ENCODE measurements at regions not wholly inside any gene's neighbourhood (a gene's known extent, or its start where the extent isn't known, plus 50 kb on each side); places are given as distances from the start of the nearest gene placed in this dataset.
"Not testable (repeated sequence)": the region's sequence is repeated elsewhere in the genome, so short reads cannot be mapped to it uniquely, and the experiment has no call there.

- H3K4me3 ChIP-seq = no peak overlapping the region
- in situ Hi-C loops (cut with MboI; ENCODE audit: low sequenced_read_pairs) = loop anchor here (5.0 to 25.0 kb wide), 2 partner anchors 85 to 605 kb away; no protein-coding TSS in a partner anchor
- H3K27me3 ChIP-seq (ENCODE audit: low read depth) = no peaks in the 10 kb centered on the region
- no peaks in the 10 kb centered on the region for H3K9me3 ChIP-seq
- peak; percentile 90 to 94 for DNase-seq (ENCODE audit: low spot score in 2 of 2)
- peaks cover 32% of the 10 kb centered on the region for H3K4me1 ChIP-seq
- no peaks in the 10 kb centered on the region for H3K36me3 ChIP-seq (replicated peaks)
These were observed 91.7 kb upstream of the CXorf66 start for GRCh38 chrX:140057001-140057411.

GRCh38 chrX:140053846-140054245 is 88.5 kb upstream of the CXorf66 start:
- peaks cover 41% of the 10 kb centered on the region for H3K4me1 ChIP-seq
- in situ Hi-C loops (cut with MboI; ENCODE audit: low sequenced_read_pairs) = loop anchor here (25.0 kb wide), 1 partner anchor 608 kb away; no protein-coding TSS in a partner anchor
- H3K36me3 ChIP-seq (replicated peaks) = no peaks in the 10 kb centered on the region
- no peaks in the 10 kb centered on the region for H3K9me3 ChIP-seq
- peak; percentile 73 to 97 for DNase-seq (ENCODE audit: low spot score in 2 of 2)
- no peak overlapping the region for H3K4me3 ChIP-seq
- H3K27me3 ChIP-seq (ENCODE audit: low read depth) = no peaks in the 10 kb centered on the region

GRCh38 chrX:140050906-140051305 is 85.6 kb upstream of the CXorf66 start:
- no peaks in the 10 kb centered on the region for H3K27me3 ChIP-seq (ENCODE audit: low read depth)
- in situ Hi-C loops (cut with MboI; ENCODE audit: low sequenced_read_pairs) = loop anchor here (25.0 kb wide), 1 partner anchor 611 kb away; no protein-coding TSS in a partner anchor
- no peaks in the 10 kb centered on the region for H3K9me3 ChIP-seq
- H3K4me3 ChIP-seq = no peak overlapping the region
- H3K36me3 ChIP-seq (replicated peaks) = no peaks in the 10 kb centered on the region
- H3K4me1 ChIP-seq = peaks cover 36% of the 10 kb centered on the region
- peak; percentile 49 to 81 for DNase-seq (ENCODE audit: low spot score in 2 of 2)

- in situ Hi-C loops (cut with MboI; ENCODE audit: low sequenced_read_pairs) = no loop called here
- no peak for DNase-seq (ENCODE audit: low spot score in 2 of 2)
- H3K9me3 ChIP-seq = no peaks in the 10 kb centered on the region; the same call in 1 of the 2 replicates
- H3K4me1 ChIP-seq = no peaks in the 10 kb centered on the region
- no peaks in the 10 kb centered on the region for H3K36me3 ChIP-seq (replicated peaks)
- H3K27me3 ChIP-seq (ENCODE audit: low read depth) = no peaks in the 10 kb centered on the region; the same call in 1 of the 2 replicates
- no peak overlapping the region for H3K4me3 ChIP-seq
These were observed 75.1 kb upstream of the CXorf66 start for GRCh38 chrX:140040386-140040785.

GRCh38 chrX:140038842-140039241 is 73.5 kb upstream of the CXorf66 start:
- no peak overlapping the region for H3K4me3 ChIP-seq
- no peaks in the 10 kb centered on the region for H3K27me3 ChIP-seq (ENCODE audit: low read depth)
- H3K9me3 ChIP-seq = no peaks in the 10 kb centered on the region; the same call in 1 of the 2 replicates
- in situ Hi-C loops (cut with MboI; ENCODE audit: low sequenced_read_pairs) = no loop called here
- DNase-seq (ENCODE audit: low spot score in 2 of 2) = no peak
- no peaks in the 10 kb centered on the region for H3K36me3 ChIP-seq (replicated peaks)
- no peaks in the 10 kb centered on the region for H3K4me1 ChIP-seq

GRCh38 chrX:140034916-140035315 is 69.6 kb upstream of the CXorf66 start:
- H3K9me3 ChIP-seq = no peaks in the 10 kb centered on the region; the same call in 1 of the 2 replicates
- DNase-seq (ENCODE audit: low spot score in 2 of 2) = peak; percentile 19 to 54
- in situ Hi-C loops (cut with MboI; ENCODE audit: low sequenced_read_pairs) = no loop called here

GRCh38 chrX:140022482-140022881 is 57.2 kb upstream of the CXorf66 start:
- Histone ChIP-seq H3K4me3 (no peak overlapping the region), H3K36me3 (replicated peaks) (no peaks in the 10 kb centered on the region), H3K4me1 (no peaks in the 10 kb centered on the region), H3K9me3 (no peaks in the 10 kb centered on the region), H3K27me3 (ENCODE audit: low read depth) (no peaks in the 10 kb centered on the region)
- in situ Hi-C loops (cut with MboI; ENCODE audit: low sequenced_read_pairs) = no loop called here
- DNase-seq (ENCODE audit: low spot score in 2 of 2) = no peak

More at GRCh38 chrX:140034916-140035315, 69.6 kb upstream of the CXorf66 start:
- Histone ChIP-seq H3K27me3 (ENCODE audit: low read depth) (no peaks in the 10 kb centered on the region), H3K36me3 (replicated peaks) (no peaks in the 10 kb centered on the region), H3K4me1 (no peaks in the 10 kb centered on the region), H3K4me3 (no peak overlapping the region)

- H3K36me3 ChIP-seq (replicated peaks); in situ Hi-C loops (cut with MboI; ENCODE audit: low sequenced_read_pairs); H3K4me1 ChIP-seq; H3K27me3 ChIP-seq (ENCODE audit: low read depth); H3K4me3 ChIP-seq; H3K9me3 ChIP-seq: not testable (repeated sequence)
- DNase-seq (ENCODE audit: low spot score in 2 of 2) = peak in 1 of 2 experiments; percentile 35
These were observed 53.8 kb upstream of the CXorf66 start for GRCh38 chrX:140019134-140019533.

Data from HAP-1 (cell line).